WTC11 (cell line): ENCODE measurements at regions not wholly inside any gene's neighbourhood (a gene's known extent, or its start where the extent isn't known, plus 50 kb on each side); places are given as distances from the start of the nearest gene placed in this dataset.

Experiments
- CTCF ChIP-seq: fragments of 200-600 bp; IDR thresholded peaks from 2 replicates; pipeline ENCODE4 v1.8.0; 2022; ENCODE audit warnings: antibody characterized with exemption
- MYBL2 ChIP-seq: sonication (generic); formaldehyde crosslinking; IDR thresholded peaks from 2 replicates; pipeline ENCODE4 v1.8.1; 2023; ENCODE audit warnings: mild to moderate bottlenecking, moderate library complexity, missing genetic modification reagents
- PREB ChIP-seq: sonication (generic); formaldehyde crosslinking; IDR thresholded peaks from 2 replicates; pipeline ENCODE4 v1.8.1; 2022; ENCODE audit warnings: mild to moderate bottlenecking, missing genetic modification reagents, moderate library complexity, borderline replicate concordance

GRCh38 chr2:158879229-158879903 is 84.2 kb downstream of the DAPL1 start:
- TF ChIP-seq CTCF (no peak), PREB (CRISPR knock-in tag) (no peak), MYBL2 (CRISPR knock-in tag) (no peak)
